Brain microvascular endothelial cell (primary cell): ENCODE measurements at regions not wholly inside any gene's neighbourhood (a gene's known extent, or its start where the extent isn't known, plus 50 kb on each side); places are given as distances from the start of the nearest gene placed in this dataset.

Experiments
- DNase-seq: peaks from one replicate; pipeline ENCODE4 v3.0.0-alpha.2; 2020
- H3K27ac ChIP-seq: fragments of 250-450 bp; sonication (Bioruptor Pico); 2 replicates; pipeline ENCODE4 v1.5.1; 2020; ENCODE audit warnings: mild to moderate bottlenecking, moderate library complexity
- H3K27me3 ChIP-seq: fragments of 250-450 bp; sonication (Bioruptor Pico); replicated peaks from 2 replicates; pipeline ENCODE4 v1.5.1; 2020; ENCODE audit warnings: mild to moderate bottlenecking
- H3K36me3 ChIP-seq: fragments of 250-450 bp; sonication (Bioruptor Pico); replicated peaks from 2 replicates; pipeline ENCODE4 v1.5.1; 2020; ENCODE audit warnings: mild to moderate bottlenecking
- H3K4me3 ChIP-seq: 2 replicates; pipeline ENCODE4 v1.5.1; 2011; ENCODE audit warnings: low read depth, mild to moderate bottlenecking, control low read depth, low read length, moderate library complexity
- in situ Hi-C: cut with HindIII; loops from 2 replicates; pipeline ENCODE4 v1.10.0; 2017; ENCODE audit warnings: low sequenced_read_pairs, low pct_ligation_motif_present
- TF ChIP-seq, protein P1 (sequence below): IDR thresholded peaks from 2 replicates; pipeline ENCODE4 v1.5.1; 2011; ENCODE audit warnings: low read depth, mild to moderate bottlenecking, moderate library complexity, low read length, control low read depth, inconsistent platforms; ENCODE audit errors: missing control alignments

DNA sequence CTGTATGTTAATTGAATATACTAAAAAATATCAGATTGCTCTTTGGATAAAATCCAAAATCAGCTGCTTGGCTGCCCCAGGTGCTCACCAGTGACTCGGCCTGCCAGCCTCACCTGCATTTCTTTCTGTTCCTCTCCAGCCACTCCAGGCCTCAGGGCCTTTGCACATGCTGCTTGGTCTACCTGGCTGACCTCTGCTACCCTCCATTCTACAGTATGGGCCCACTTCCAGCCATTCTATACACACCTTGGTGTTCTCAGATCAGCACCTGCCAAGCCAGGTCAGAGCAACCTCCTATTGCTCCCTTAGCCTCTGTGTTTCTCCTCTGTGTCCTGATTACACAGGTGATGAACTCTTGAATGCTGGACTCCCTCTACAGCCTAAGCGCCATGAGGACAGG is 106.6 kb upstream of the TWIST2 start:
- TF ChIP-seq, protein P1, sequence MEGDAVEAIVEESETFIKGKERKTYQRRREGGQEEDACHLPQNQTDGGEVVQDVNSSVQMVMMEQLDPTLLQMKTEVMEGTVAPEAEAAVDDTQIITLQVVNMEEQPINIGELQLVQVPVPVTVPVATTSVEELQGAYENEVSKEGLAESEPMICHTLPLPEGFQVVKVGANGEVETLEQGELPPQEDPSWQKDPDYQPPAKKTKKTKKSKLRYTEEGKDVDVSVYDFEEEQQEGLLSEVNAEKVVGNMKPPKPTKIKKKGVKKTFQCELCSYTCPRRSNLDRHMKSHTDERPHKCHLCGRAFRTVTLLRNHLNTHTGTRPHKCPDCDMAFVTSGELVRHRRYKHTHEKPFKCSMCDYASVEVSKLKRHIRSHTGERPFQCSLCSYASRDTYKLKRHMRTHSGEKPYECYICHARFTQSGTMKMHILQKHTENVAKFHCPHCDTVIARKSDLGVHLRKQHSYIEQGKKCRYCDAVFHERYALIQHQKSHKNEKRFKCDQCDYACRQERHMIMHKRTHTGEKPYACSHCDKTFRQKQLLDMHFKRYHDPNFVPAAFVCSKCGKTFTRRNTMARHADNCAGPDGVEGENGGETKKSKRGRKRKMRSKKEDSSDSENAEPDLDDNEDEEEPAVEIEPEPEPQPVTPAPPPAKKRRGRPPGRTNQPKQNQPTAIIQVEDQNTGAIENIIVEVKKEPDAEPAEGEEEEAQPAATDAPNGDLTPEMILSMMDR: no peak
- Histone ChIP-seq H3K27me3 (no peaks in the 10 kb centered on the region), H3K36me3 (no peaks in the 10 kb centered on the region), H3K27ac (no peak overlapping the region), H3K4me3 (no peak overlapping the region)
- no peak for DNase-seq
- in situ Hi-C loops: no loop called here

GRCh38 chr2:238742066-238742465 is 105.8 kb upstream of the TWIST2 start:
- no peaks in the 10 kb centered on the region for H3K36me3 ChIP-seq
- H3K27me3 ChIP-seq: no peaks in the 10 kb centered on the region
- DNase-seq: no peak
- no peak overlapping the region for H3K27ac ChIP-seq
- H3K4me3 ChIP-seq: no peak overlapping the region
- TF ChIP-seq, protein P1: no peak
- in situ Hi-C loops: no loop called here

GRCh38 chr2:238742664-238743063 is 105.2 kb upstream of the TWIST2 start:
- DNase-seq: no peak
- TF ChIP-seq, protein P1: no peak
- in situ Hi-C loops: no loop called here
- Histone ChIP-seq H3K4me3 (no peak overlapping the region), H3K27ac (no peak overlapping the region), H3K27me3 (no peaks in the 10 kb centered on the region), H3K36me3 (no peaks in the 10 kb centered on the region)

- H3K27ac ChIP-seq: no peak overlapping the region
- H3K27me3 ChIP-seq: no peaks in the 10 kb centered on the region
- no peak for DNase-seq
- H3K4me3 ChIP-seq: no peak overlapping the region
- in situ Hi-C loops: no loop called here
- TF ChIP-seq, protein P1: no peak
- no peaks in the 10 kb centered on the region for H3K36me3 ChIP-seq
Measured at GRCh38 chr2:238743243-238744065, 104.4 kb upstream of the TWIST2 start.

DNA sequence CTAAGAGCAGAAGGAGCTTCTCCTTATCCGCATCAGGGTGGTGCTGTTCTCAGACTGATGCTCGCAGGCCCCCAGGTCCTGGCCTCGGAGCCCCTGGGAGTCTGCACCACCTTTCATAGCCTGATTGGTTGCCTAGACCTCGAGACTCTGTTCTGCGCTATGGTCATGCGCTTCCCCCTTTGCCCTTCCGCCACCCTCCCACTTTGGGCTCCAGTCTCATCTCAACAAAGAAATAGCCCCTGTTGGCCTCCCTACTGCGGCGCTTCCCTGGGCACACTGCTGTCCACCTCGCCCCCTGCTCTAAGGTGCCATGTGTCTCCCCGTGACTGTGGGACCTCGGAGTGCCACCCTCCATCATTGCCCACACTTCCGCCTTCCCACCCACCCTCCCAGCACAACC is 102.9 kb upstream of the TWIST2 start:
- in situ Hi-C loops: no loop called here
- no peaks in the 10 kb centered on the region for H3K36me3 ChIP-seq
- TF ChIP-seq, protein P1: no peak
- DNase-seq: no peak
- no peak overlapping the region for H3K27ac ChIP-seq
- no peak overlapping the region for H3K4me3 ChIP-seq
- no peaks in the 10 kb centered on the region for H3K27me3 ChIP-seq

DNA sequence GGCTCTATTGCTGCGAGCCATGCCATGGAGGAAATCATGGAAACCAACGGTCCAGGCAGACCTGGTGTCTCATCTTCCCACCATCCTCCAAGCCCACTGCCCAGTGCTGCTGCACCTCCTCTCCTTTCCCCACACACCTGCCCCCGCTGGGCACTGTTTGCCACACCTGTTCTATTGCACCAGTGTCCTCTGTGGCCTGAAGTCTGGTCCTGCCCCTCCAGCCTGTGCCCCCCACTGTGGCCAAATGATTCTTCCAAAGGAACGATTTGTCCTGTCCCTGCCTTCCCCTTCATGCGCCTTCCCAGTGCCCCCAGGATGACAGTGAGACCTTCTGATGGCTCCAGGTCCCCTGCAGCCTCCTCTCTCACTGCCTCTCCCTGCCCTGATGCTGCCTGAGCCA is 101.9 kb upstream of the TWIST2 start:
- Histone ChIP-seq H3K27me3 (no peaks in the 10 kb centered on the region), H3K4me3 (no peak overlapping the region), H3K27ac (no peak overlapping the region), H3K36me3 (no peaks in the 10 kb centered on the region)
- TF ChIP-seq, protein P1: no peak
- in situ Hi-C loops: no loop called here
- no peak for DNase-seq
